C1 segment of cervical spinal cord (tissue), 14 donors: ENCODE measurements at regions not wholly inside any gene's neighbourhood (a gene's known extent, or its start where the extent isn't known, plus 50 kb on each side); places are given as distances from the start of the nearest gene placed in this dataset.
"Not testable (repeated sequence)": the region's sequence is repeated elsewhere in the genome, so short reads cannot be mapped to it uniquely, and the experiment has no call there.

Source experiments
- DNase-seq, 14 donors: peaks; one replicate each; lab custom pipeline; 2025; lab: John Stamatoyannopoulos, UW

- peak in 1 of 14 donors; percentile 23 for DNase-seq
Observed at GRCh38 chr16:85274924-85275323, 162.7 kb upstream of the CIBAR2 start.

DNA sequence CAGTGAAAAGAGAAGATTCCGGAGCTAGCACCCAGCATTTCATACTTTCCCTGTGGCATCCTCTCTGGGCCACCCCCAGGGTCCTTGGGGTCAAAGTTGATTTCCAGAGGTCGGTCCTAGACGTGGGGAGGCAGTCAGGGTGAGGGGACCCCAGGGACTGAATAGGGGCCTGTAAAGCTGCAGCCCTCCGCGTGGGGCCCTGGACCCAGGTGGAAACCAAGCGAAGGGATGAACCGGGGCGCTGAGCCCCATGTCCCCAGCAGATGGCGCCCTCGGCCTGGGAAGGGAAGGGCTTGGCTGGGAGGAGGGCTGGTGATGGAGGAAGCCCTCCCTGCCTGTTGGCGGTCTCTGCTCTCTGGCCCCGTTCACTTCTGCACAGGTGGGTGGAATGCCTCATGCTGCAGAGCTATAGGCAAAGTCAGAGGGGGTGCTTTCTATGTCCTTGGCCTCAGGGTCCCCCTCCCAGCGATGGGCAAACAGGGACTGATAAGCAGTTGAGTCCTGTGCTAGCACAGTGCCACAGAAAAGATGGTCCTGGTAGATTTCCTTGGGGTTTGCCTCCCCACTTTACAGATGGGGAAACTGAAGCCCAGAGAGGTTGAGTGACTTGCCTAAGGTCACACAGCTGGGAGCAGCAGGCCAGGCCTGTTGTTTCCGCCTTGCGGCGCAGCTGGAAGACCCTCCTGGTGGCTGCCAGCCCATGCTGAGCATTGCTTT is 163.4 kb upstream of the CIBAR2 start:
- peak in 13 of 14 donors; percentile 18 to 83 (median 58) for DNase-seq

GRCh38 chr16:85276258-85276657 is 164.0 kb upstream of the CIBAR2 start:
- DNase-seq: no peak

- no peak for DNase-seq
Observed at GRCh38 chr16:85276721-85277120, 164.4 kb upstream of the CIBAR2 start.

GRCh38 chr16:85278839-85279238 is 166.6 kb upstream of the CIBAR2 start:
- no peak for DNase-seq

- no peak for DNase-seq
Observed at GRCh38 chr16:85279402-85279801, 167.1 kb upstream of the CIBAR2 start.

DNA sequence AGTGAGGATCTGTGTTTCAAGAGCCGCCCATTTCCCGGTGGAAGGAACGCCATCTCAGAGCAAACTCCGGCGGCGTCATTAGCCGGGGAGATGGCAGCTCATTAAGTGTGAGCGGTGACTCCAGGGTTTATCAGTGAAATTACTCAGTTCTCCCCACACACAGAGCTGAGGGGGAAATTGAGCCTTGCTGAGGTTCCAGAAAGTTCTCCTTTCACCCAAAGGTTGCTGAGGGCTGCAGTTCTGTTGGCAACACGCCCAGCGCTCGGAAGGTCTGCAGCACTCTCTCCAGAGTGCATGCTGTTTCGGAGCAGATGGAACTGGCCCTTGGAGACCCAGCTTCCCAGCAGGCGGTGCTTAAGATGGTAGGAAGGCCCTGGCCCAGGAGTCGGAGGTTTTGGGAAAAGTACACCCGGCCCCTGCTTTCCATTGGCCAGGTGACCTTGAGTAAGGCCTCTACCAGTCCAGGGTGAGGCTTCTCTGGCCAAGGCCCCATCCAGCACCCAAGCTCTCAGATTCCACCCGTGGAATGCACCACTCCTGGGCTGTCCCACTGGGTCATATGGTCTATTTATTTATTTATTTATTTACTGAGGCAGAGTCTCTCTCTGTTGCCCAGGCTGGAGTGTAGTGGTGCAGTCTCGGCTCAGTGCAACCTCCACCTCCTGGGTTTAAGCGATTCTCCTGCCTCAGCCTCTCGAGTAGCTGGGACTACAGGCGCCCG is 167.7 kb upstream of the CIBAR2 start:
- DNase-seq: peak in 7 of 14 donors; percentile 17 to 39 (median 23)

DNA sequence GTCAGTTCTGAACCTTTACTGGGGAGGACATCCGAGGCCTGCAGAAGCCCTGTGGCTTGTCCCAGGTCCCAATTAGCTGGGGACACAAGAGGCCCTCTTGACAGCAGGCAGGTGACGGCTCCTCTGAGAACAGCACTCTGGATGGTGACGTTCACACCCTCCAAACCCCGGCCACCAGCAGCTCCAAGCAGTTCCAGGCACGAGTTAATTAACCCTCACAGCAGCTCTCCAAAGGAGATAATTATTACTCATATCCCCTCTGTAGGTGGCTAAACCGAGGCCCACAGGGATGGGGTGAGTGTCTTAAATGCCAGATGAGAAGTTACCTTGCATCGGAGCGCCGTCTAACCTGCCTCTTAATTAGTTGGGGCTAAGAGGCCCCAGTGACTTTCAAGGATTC is 168.9 kb upstream of the CIBAR2 start:
- DNase-seq: no peak

GRCh38 chr16:85282842-85283241 is 170.6 kb upstream of the CIBAR2 start:
- no peak for DNase-seq

DNA sequence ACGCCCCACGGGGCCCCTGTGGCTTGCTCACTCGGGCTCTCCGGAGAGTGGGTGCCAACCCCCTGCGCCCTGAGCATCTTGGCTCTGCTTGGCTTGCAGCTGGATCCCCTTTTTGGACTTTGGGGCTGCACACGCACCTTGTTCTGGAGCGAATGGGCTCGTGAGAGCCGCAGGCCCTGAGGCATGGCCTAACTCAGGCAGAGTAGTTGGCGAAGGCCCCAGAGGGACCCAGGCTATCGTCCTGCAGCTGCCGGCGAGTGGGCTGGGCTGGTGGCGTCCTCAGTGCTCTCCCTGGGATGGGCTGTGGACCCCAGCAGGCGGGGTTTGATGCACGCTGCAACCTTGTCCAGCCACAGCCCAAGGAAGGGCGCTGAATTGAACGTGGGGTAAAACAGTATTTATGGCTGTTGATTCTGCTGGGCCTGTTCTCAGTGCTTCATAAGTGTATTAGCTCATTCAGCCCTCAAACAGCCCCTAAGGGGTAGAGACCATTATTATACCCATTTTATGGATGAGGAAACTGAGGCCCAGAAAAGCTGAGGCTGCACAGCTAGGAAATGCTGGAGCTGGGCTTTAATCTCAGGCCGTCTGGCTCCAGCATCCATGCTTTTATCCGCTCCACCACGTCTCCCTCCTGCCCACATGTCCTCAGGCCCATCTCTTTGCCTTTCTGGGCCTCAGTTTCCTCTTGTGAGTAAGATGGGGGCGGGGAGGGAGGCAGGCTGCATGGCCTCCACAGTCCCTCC is 171.2 kb upstream of the CIBAR2 start:
- no peak for DNase-seq

DNA sequence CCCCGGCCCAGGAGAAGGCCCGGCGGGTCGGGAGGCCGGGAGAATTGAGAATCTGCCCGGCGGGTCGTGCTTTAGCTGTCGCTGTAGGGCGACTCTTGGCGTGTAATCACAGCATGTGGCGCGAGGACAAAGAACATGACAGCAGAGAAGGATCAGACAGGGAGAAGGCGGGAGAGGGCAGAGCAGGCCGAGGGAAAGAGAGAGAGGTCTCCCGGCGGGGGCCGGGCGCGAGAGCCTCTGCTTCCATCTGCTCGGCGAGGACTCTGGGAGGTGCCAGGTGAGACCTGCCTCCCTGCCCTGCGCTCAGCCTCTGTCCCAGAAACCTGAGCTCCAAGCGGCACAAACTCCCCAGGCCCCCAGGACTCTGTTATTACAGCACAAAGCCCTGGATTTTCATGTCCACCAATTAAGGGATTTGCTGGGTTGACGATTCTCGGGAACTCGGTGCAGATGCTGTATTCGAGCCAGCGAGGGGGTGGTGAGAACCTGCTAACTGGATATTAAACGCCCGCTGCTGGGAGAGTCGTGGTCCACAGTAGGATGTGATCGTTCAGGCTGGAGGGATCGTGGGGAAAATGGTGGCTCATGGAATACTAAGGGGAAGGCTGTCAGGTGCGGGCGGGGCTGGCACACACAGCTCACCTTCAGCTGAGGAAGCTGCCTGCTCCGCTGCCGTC is 172.0 kb upstream of the CIBAR2 start:
- peak in 5 of 14 donors; percentile 19 to 68 (median 27) for DNase-seq

- DNase-seq: no peak
Observed at GRCh38 chr16:85285681-85286065, 173.4 kb upstream of the CIBAR2 start.

- DNase-seq: peak in 13 of 14 donors; percentile 22 to 95 (median 84)
Observed at GRCh38 chr16:85286066-85286831, 174.0 kb upstream of the CIBAR2 start.

GRCh38 chr16:85286951-85287814 is 174.9 kb upstream of the CIBAR2 start:
- peak in 12 of 14 donors; percentile 24 to 79 (median 46) for DNase-seq

- DNase-seq: not testable (repeated sequence)
Observed at GRCh38 chr16:85287815-85288109, 175.5 kb upstream of the CIBAR2 start.

DNA sequence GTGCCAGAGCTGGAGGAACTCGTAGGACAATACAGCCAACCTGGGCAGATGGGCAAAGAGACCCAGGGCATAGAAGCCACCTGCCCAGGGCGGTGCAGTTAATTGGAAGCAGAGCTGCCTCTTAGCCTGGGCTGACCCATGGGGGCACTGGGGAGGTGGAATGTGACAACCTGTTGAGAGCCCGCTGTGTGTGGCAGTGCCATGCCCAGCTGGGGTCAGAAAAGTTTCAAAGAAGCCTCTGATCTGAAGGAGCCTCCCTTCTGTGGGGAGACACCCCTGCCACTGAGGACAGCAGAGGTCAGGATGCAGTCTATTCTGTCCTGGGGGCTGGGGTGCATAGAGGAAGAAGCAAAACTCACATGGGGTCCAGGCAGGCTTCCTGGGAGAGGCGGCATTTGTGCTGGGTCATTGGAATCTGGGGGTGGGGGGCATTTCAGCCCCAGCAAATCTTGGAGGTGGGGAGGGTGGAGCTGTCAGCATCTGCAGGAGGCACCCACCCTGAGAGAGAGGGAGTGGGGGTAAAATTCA is 176.1 kb upstream of the CIBAR2 start:
- DNase-seq: no peak

- DNase-seq: no peak
Observed at GRCh38 chr16:85288869-85289660, 176.8 kb upstream of the CIBAR2 start.

GRCh38 chr16:85289760-85290625 is 177.7 kb upstream of the CIBAR2 start:
- peak in 1 of 14 donors; percentile 26 for DNase-seq
